GM18499 (cell line): ENCODE measurements at regions not wholly inside any gene's neighbourhood (a gene's known extent, or its start where the extent isn't known, plus 50 kb on each side); places are given as distances from the start of the nearest gene placed in this dataset.
"Not testable (repeated sequence)": the region's sequence is repeated elsewhere in the genome, so short reads cannot be mapped to it uniquely, and the experiment has no call there.

Experiments
- ATAC-seq: cut with Tn5 transposase; IDR thresholded peaks from one replicate; pipeline ENCODE4 v1.9.1; 2021; ENCODE audit warnings: moderate number of reproducible peaks; ENCODE audit not compliant: insufficient read depth, unreplicated experiment

GRCh38 chr2:42979870-42980763 is 187.7 kb upstream of the HAAO start:
- no peak for ATAC-seq

- ATAC-seq, result no peak
Measured at GRCh38 chr2:42979416-42979869, 187.1 kb upstream of the HAAO start.

- ATAC-seq, result no peak
Measured at GRCh38 chr2:42978887-42979415, 186.6 kb upstream of the HAAO start.

- no peak for ATAC-seq
Measured at GRCh38 chr2:42978175-42978886, 185.9 kb upstream of the HAAO start.

- ATAC-seq, result no peak
Measured at GRCh38 chr2:42977270-42978174, 185.1 kb upstream of the HAAO start.

- ATAC-seq, result no peak
Measured at GRCh38 chr2:42976351-42976750, 184.0 kb upstream of the HAAO start.

DNA sequence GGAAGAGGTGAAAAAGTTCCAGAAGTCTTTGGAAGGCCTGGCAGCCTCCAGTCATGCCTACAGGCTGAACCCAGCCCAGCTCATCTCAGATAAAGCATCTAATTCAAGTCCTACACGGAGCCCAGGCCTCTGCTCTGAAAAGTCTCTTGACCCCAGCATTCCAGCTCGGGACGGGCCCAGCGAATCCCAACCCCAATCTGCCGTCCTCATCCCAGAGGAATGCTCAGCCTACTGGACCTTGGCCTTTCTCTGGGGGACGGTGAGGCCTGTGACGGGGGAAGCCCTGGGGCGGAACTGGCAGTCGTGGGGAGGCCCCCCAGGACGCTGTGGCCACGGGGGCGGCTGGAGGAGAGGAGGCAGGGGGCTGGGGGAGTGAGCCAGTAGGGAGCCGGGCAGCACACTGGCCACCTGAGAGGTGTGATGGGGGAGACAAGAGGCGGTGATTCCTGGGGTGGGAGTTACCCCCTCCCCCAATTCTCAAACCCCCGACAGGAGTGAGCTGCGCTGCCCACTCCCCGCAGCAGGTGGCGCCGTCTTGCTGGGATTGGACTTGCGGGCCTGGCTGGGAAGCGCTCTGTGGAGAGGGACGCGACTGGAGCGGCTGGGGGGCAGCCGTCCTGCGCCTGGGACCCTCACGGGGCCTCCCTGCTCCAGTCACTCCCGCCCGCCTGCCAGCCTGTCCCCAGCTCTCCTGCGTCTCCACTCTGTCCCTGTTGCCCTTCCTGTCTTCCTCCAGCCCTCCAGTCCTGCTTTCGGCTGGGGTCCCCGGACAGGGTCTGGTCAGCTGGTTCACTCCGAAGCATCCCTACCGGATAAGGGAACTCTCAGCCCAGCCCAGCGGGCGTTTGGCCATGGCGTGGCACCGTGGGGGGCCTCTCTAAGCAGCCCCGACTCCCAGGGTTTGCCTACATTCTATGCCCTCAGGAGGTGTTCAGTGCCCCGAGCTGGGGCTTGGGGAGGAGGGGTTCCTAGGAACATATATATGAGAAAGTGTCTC is 182.6 kb upstream of the HAAO start:
- no peak for ATAC-seq

- no peak for ATAC-seq
Measured at GRCh38 chr2:42974169-42974720, 181.9 kb upstream of the HAAO start.

- ATAC-seq, result no peak
Measured at GRCh38 chr2:42973726-42974125, 181.3 kb upstream of the HAAO start.

DNA sequence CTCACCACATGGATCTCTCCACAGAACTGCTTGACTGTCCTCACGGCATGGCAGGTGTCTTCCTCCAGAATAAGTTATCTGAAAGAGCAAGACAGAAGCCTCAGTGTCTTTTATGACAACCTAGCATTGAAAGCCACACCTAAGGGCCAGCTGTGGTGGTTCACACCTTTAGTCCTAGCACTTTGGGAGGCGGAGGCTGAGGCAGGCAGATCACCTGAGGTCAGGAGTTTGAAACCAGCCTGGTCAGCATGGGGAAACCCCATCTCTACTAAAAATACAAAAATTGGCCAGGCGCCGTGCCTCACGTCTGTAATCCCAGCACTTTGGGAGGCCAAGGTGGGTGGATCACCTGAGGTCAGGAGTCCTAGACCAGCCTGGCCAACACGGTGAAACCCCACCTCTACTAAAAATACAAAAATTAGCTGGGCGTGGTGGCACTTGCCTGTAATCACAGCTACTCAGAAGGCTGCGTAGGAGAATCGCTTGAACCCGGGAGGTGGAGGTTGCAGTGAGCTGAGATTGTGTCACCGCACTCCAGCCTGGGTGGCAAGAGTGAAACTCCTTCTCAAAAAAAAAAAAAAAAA is 180.6 kb upstream of the HAAO start:
- ATAC-seq, result not testable (repeated sequence)

DNA sequence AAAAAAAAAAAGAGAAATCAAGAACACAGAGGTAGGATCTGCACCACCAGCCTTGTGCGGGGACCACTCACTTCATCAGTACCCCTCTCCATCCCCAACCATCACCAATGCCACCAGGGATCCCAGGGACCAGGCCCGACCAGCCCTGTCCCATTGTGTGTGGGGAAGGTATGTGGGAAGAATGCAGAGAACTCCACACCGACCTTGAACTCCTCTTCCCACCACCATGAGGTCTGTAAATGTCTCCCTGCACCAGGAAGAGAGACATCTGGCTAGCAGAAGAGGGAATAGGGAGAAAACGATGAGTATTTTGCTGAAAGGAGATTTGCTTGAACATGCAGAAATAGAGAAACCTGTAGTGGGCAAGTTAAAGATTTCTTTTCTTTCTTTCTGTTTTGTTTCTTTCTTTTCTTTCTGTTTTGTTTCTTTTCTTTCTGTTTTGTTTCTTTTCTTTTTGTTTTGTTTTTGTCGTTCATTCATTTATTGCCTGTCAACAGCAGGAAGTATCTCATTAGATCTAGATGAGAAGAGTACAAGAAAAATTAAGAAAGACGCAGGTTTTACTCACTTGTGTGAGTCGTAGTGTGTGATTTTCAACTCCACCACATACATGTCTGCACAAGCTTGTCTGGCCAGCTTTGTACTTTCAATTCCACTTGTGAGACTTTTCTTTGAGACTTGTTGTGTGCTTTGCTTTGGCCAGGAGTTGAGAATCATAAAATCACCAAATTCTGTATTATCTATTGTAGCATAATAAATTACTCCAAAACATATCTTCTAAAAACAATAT is 179.8 kb upstream of the HAAO start:
- no peak for ATAC-seq

DNA sequence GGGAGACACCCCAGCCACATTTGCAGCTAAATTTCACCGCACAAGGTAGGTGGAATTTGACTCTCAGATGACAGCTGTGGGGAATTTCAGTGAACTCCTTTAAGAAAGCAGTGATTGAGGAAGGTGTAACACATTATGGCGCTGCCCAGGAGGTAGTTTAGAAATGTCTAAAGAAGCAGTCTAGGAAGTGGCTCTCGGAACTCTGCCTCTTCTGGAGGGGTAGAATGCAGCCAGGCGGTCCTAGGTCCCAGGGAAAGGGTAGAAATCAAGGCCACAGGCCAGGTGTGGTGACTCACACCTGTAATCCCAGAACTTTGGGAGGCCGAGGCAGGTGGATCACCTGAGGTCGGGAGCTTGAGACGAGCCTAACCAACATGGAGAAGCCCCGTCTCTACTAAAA is 179.0 kb upstream of the HAAO start:
- ATAC-seq, result no peak

GRCh38 chr2:42970151-42970550 is 177.8 kb upstream of the HAAO start:
- no peak for ATAC-seq

DNA sequence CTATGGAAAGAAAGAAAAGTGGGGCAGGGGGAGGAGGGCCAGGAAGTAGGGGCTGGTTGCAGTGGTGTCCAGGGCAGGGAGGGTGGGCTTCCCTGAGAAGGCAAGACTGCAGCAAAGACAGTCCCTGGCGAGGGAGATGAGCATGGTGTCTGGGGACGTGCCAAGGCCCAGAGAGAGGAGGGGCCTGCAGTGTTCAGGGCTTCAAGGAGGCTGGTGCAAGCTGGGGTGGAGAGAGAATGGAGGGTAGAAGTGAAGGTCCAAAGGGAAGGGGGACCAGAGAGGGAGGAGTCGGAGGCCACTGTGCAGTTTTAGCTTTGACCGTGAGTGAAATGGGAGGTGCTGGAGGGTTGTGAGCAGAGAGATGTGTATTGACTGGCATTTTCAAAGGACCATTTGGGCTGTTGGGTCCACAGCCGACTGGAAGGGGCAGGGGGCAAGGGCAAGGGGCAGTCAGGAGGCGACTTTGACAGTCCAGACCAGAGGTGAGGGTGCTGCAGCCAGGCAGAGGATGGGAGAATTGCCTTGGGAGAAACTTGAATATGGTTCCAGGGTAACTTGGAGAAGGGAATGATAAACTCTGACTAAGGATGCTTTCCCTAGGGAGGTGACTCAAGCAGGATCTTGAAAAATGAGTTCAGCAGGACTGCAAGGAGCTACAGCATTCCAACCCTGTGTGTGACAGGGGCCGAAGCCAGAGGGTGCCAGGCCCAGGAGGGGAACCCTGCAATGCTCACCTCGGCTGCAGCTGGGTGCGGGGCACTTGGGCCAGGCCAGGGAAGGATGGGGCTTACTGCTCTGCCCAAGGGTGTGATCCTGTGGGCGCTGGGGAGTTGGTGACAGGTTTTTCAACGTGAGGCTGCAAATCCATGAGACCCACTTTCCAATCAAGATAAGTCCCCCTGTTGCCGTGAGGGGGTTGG is 177.1 kb upstream of the HAAO start:
- no peak for ATAC-seq

DNA sequence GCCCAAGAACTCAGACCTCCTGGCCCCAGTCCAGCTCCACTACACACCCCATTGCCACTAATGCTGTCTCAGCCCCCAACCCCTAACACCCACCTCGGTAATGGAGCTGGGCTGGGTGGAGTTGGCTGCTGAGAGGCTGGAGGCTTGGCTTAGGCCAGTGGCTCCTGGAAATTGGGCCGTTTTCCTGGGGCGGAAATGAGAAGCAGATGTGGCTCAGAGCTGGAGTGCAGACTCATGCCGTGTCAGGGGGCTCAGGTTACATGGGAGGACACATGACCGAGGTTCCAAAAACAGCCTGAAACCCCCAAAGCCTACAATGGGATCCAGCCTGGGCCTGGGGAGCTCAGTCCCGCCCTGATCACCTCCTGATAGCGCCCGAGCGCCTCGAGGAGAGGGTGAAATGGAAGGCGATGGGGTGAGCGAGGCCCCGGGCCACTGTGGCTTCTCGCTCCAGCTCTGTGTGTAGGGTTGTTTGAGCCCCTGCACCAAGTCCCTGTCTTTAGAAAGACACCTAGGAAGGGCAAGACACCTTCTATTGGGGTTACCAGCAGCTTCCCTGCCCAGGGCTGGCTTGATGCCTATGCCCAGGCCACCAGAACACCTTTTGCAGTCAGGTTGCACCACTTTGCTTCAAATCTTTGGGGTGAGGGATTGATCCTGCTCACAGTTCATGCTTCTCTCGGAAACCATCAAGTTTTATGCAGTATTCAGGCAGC is 175.7 kb upstream of the HAAO start:
- no peak for ATAC-seq

DNA sequence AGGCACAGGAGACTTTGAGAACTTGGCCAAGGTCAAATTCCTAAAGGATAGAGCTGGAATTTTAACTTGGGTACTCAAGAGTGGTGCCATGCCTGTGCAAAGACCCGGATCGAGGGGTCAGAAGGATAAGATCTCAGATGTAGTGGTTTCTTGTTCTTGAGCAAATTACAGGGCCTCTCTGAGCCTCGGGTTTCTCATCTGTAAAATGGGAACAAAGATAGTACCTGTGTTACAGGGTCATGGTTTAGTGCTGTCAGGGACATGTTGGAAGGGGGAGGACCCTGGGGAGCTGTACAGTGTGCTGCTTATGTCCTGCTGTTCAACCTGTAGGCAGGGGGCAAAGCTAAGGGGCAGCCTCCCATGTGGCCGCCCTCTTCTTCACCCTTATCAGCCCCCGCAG is 173.5 kb upstream of the HAAO start:
- no peak for ATAC-seq
